HG03064 (cell line): ENCODE measurements at regions not wholly inside any gene's neighbourhood (a gene's known extent, or its start where the extent isn't known, plus 50 kb on each side); places are given as distances from the start of the nearest gene placed in this dataset.

Experiments
- ATAC-seq: cut with Tn5 transposase; IDR thresholded peaks from one replicate; pipeline ENCODE4 v1.9.1; 2021; ENCODE audit warnings: low read depth; ENCODE audit not compliant: unreplicated experiment

DNA sequence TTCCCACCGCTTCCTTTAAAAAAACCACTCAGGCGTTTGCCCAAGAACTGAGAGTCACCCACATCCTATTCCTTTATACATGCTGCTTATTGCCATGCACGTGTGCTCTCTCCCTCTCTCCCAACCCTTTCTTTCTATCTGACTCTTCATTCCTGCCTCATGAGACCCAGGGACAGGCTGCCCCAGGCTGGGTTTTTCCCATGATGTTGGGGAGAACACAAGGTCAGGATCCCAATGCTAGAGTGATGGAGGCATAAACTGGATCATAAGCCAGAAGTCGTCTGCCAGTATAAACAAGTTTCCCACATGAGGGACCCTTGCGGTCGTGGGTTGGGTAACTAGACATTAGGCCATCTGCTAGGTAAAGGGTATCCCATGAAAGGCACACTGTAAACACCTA lies 64.9 kb downstream of the CD2 start:
- ATAC-seq, result no peak

DNA sequence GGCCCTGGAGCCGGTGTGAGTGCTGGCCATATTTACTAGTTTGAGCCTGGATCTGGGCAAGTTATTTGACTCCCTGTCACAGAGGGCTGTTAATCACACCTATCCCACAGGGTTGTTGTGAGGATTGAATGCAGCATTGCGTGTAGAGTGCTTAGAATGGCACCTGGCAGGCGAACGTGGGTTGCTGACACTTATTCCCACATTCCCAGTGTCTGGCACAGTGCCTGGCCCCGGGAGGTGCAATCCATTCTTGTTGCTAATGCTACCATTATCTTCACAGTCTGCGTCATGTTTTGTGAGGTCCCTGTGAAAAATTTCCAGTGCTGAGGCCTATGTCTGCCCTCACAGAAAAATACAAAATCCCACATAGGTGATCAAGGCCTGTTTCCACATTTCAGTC lies 66.1 kb downstream of the CD2 start:
- no peak for ATAC-seq

DNA sequence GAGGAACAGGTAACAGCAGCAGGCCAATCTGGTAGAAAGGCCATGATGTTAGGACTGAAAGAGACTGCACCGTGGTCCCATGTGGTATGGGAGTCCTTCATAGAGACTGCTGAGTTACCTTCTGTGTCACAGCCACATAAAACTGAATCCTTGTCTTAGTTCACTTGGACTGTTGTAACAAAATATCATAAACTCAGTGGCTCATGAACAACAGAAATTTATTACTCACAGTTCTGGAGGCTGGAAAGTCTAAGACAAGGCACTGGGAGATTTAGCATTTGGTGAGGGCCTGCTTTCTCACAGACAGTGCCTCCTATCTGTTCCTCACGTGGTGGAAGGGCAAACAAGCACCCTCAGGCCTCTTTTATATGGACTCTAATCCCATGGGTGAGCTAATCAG lies 67.5 kb downstream of the CD2 start:
- no peak for ATAC-seq

DNA sequence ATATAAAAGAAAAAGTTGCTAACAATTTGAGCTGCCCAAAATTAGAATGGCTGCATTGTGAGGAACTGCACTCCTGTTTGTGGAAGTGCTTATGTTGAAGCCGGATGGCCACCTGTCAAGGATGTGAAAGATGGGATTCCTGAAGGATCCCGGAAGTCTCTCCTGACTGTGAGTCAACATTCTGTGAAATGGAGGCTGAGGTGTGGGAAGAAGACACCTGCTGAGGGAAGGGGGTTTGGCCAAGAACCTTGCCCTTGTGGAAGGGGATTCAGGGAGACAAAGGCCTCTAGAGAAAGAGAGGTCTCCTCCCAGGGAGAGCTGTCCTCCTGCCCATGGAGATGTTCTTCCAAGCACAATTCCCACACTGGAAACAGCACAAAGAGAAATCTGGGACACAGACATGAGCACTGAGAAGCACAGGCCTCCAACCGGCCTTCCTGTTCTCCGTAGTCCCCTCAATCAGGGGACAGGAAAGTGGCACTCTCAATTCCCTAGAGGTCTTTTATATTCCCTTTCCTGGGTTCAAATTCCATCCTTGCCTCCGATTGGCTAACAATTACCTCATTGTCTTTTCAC lies 70.5 kb downstream of the CD2 start:
- ATAC-seq, result no peak

DNA sequence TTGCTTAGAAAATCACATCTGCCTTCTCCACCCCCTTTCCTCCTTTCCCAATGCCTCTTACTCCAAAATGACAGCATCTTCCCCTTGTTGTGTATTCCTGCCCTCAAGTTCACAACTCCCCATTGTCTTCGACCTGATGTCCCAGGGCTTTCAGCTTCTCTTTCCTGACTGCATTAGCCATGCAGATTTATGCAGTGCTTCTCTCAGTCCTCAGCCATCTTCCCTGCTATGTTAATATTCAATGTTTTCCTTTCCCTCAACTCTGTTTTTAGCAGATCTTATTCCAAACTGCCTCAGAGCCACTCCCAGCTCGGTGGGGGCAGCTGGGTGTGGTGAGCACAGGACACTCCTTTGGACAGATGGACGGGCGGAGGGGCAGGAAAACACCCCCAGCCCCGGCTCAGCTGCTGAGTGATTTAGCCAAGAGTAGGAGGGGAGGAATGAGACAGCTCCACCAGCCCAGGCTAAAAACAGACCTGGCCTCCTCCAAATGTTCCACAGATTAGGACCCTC lies 71.0 kb downstream of the CD2 start:
- ATAC-seq, result no peak

DNA sequence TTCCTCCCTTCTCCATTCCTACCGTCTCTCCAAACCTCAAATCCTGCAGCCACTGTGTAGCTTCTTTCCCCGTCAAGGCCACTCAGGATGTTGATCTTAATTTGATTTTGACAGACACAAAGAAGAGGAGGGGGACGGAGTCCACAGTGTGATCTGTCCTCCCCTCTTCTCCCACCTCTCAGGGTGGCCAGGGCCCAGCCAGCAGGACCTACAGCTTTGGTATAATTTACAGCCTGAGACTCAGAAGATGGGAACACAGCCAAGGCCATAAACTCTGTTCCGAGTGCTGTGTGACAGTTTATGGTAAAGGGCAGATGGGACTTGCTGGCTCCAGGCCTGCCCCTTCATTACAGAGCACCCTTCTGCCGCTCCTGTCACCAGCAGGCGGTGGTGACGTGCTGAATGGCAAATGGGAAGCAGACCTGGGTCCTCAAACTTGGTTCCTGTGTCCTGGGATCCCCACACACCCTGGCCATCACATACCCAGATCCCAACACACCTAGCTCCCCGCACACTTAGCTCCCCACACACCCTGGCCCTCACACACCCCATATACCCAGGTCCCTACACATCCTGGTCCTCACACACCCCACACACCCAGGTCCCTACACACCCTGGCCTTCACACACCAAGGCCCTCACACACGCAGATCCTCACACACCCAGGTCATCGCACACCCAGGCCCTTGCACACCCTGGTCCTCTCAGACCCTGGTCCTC lies 71.6 kb downstream of the CD2 start:
- ATAC-seq, result no peak

DNA sequence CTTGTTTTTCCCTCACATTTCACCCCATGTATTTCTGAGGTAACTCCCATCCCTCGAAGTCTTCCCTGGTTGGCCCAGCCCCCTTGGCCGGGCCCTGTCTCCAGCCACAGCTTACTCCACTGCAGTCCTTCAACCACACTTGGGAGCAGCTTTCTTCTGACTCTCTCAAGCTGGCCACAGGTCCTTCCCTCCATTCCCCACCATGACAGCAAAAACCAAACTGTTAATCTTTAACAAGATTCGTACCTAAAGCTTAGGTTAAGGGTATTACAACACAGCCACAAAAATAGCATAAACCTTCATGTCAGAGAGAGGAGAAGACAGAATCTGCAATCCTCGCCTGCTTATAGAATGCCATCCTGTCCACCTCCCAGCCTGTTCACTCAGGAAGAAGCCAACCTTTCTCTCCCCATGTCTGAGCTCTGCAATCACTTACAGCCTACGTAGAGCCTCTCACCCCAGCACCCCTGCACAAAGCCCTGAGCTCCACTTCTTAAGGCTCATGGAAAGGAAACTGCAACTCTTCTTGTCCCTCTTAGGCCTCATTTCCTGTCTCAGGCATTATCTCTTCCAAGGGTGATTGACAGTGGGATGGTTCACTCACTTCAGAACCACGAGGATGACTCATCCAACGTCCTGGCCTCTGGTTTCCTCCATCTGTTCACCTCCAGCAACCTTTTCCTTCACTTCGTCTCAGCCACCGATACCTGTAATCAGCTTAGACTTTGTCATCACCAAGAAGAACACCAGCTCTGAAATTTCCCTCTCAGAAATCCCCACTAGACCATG lies 72.8 kb downstream of the CD2 start:
- peak; percentile 83 for ATAC-seq

DNA sequence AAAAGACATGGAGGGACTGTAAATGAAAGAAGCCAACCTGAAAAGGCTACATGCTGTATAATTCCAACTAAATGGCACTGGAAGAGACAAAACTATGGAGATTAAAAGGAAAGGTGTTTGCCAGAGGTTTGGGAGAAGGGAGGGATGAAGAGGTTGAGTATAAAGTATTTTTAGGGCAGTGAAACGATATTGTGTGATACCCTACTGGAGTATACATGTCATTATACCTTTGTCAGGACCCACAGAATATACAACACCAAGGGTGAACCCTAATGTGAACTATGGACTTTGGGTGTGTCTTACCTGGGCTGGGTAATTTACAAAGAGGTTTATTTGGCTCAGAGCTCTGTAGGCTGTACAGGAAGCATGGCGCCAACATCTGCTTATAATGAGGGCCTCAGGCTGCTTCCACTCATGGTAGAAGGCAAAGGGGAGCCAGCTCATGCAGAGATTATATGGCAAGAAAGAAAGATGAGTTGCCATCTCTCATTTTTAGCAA lies 73.4 kb downstream of the CD2 start:
- no peak for ATAC-seq

DNA sequence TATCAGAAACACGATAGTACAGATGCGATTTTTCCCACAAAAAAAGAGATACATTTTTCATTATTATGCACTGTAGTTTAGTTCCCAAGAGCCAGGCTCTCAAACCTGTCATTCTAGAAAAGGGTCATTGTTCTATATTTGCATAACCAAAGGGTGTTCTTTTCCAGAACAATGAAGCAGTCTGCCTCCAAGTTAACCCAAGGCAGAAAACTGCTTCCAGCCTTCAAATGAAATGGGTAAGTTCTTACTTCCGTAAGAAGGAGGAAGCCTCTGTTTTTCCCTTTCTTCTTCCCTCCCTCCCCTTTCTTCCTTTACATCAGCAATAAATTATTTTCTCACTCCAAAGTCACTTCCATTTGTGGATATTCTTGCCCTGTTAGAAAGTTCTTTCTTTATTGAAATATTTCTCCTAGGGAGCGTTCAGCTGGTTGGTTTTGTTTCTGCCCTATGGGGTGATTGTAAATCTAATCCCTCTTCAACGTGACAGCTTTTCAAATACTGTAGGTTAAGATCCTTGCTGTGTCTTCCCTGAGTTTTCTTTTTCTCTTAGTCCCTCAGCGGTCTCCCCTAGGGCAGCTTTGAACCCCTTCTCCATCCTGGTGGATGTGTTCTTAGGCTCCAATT lies 77.3 kb upstream of the PTGFRN start:
- ATAC-seq, result no peak

DNA sequence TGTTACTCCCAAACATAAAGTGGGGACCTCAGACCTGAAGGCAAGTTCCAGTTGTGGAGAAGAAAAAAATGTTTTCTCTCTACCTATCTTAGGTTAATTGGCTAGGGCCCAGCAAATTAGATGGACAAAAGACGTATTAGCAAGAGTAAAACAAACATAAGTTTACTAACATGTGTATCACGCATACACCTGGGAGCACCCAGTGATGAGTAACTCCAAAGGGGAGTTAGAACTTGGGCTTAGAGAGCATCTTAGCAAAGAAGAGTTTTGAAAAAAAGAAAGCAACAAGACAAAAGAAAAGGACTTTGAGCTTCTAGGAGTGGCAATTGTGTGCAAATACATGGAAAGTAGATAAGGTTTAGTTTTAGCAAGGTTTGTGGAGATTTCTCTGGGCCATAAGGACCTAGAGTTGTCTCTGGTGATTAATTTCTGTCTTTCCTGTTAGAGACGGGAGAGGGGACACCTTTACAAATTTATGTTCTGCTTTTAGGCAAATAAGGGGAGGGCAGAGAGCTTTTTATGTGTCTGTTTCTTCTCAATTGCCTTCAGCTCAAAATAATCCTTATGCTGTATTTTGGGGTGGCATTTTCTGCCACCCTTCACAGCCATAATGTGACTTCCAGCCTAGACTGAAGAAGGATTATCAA lies 76.7 kb upstream of the PTGFRN start:
- ATAC-seq, result no peak

DNA sequence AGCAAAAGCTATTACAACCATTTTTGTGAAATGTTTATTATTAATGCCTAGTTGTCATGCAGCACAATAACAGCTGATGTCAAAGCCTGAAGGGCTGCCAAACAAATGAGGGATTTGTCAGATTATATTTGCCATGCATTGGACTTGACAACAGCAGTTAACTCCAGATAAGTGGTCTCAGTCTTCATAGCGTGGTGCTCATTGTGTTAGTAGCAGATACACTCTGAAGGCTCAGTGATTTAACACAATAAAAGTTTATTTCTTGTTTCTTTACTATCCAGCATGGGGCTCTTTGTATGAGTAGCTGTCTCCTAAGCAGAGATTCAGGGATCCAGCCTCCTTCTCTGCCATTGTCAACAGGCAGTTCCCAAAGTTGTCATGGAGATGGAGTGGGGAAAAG lies 76.0 kb upstream of the PTGFRN start:
- ATAC-seq, result no peak

DNA sequence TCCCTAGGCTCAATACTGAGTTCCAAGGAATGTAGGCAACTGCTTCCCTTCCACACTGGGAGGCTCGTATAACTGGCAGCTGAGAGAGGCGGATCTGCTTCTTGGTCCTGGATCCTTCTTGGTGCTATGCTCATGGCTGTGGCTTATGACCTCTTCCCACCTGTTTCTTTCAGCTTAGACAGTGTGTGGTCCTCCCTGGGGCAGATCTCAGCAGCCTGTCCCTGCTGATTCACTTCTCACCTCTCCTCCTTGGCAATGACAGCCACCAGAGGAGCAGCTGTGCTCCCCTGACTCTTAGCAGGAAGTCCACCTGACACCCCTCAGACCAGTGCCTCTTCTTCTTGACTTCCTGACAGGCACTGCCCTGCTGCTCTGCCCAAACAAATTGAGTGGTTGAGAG lies 75.1 kb upstream of the PTGFRN start:
- no peak for ATAC-seq

DNA sequence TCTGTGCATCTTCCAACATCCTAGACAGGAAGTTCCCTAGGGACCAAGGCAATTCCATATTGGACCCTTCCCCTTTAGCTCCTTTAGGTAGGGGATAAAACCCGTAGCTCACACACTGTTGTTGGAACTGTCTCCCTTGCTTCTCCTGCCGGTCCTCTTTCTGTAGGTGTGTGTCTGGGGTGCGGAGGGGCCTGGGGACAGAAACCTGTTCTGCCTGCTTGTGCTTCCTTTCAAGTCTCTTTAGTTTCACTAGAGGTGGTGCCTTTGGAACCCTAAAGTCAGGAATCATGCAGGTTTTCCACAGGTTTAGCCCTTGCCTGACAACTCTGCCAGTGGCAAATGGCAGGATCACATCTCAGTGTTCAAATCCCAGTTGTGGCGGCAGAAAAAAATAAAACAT lies 74.6 kb upstream of the PTGFRN start:
- no peak for ATAC-seq

DNA sequence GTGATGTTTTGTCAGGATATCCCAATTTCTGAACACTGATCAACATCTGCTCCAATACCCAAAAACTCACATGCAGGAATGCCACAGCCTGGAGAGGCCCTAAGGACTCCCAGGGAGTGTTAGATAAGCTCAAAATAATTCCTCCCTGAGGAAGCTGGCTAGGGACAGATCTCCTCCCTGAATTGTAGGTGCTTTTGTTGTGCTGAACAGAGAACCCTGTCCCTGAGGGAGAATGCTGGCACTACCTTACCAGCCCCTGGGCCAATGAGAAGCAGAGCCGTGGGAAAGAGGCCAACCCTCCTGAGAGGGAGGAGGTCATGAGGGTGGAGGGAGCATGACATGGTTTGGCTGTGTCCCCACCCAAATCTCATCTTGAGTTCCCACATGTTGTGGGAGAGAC lies 73.6 kb upstream of the PTGFRN start:
- ATAC-seq, result no peak

DNA sequence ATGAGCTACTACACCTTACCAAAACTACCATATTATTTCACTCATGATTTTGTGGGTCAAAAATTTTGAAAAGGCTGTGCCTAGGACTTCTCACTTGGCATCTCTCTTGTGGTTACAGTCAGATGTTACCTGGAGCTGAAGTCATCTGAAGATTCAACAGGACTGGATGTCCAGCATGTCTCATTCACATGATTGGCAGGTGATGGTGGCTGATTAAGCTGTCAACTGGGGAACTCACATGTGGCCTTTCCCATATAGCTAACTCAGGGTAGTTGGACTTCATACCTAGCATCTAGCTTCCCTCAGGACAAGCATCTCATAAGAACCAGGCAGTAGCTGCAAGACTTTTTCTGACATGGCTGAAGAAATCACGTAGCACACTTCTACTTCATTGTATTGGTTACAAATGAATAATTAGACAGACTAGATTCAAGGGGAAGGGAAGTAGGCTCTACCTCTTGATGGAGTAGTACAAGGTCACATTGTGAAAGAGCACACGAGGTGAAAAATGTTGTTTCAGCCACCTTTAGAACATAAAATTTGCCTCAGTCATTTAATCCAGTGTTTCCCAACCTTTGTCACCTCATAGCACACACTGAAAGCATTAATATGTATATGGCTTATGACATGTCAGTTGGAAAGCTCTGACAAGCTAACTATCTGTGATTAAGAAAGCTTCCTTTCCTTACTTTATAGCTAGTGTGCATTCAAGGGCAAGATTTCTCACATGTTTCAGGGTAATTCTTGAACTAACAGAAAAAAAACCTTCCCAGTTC lies 68.0 kb upstream of the PTGFRN start:
- no peak for ATAC-seq

DNA sequence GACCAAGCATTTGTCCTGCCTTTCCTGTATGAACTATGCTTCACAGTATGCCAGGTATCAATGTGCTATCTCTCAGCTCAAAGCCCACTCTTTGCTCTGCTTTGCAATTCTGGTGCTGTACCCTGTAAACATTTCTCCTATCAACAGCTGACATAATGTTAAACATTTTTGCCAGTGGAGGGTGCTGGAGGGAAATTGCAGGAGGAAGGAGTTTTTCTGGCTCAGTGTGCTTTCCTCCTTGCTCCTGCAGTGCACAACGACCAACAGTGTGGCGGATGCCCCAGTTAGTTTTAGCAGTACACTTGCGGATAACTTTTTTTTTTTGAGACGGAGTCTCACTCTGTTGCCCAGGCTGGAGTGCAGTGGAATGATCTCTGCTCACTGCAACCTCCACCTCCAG lies 67.1 kb upstream of the PTGFRN start:
- no peak for ATAC-seq

DNA sequence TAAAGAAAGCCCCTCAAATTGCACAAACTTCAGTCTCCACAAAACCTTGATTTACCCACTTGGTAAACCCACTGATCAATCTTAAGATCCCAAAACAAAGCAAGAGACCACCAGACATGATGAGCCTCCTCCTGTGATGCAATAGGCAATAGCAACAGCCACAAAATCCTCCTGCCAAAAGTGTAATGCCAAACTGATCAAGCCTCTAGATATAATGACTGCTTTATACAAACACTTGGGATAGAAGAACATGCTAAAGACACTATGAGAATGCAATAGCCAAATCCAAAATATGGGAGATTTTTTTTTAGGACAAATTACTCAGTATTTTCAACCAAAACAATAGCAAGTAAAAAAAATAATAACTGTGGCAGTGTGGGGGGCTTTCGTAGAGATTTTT lies 64.9 kb upstream of the PTGFRN start:
- no peak for ATAC-seq

DNA sequence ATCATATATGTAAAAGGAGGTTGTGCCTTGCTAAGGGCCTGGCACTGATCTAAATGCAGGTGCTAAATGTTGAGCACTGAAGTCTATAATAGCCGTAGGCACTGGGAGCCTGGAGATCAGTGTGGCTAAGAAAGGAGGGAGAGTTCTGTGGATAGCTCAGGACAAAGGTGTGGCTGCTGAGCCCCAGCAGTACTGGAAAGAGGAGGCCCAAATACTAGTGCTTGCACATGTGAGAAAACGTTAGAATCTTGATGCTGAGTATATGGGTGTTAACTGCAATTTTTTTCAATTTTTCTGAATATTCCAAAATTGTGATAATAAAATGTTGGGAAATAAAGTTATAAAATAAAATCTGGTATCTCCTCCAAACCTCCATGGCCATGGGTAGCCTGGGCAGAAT lies 62.5 kb upstream of the PTGFRN start:
- no peak for ATAC-seq

DNA sequence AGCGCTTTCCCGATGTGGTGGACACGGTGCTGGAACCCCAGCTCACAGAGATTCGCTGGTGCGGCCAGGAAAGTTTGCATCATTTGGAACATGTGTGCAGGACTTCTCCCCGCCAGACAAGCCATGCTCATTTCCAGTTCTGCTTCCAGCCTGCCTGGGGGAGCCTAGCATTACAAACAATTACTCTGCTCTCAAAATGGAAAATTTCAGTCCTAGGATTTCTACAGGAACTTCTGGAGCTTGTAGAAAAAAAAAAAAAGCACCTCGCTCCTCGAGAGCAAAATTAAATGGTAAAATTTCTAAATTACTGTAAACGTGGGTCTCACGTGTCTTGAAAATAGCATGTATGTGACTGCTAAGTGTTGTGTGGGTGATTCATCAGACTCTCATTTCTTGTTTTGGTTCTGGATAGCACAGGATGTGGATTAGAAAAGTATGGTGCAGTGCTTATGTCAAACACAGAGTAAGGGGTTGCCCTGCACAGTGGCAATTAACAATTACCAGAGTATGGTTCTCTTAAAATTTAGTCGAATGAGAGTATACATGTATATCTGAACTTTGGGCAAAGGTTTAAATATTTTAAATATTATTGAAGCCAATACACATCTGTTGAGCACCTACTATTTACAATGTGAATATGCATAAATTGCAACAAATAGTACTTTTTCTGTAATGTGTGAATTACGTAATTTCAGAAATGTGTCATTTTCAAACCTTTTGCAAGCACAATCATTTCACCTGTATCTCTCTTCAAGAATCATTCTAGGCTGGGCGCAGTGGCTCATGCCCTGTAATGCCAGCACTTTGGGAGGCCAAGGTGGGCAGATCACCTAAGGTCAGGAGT lies 61.8 kb upstream of the PTGFRN start:
- no peak for ATAC-seq
